Spinal cord (tissue), 9 donors: ENCODE measurements at regions not wholly inside any gene's neighbourhood (a gene's known extent, or its start where the extent isn't known, plus 50 kb on each side); places are given as distances from the start of the nearest gene placed in this dataset.
A peak's percentile ranks its signal among the peaks of the same experiment; 100 is the strongest.
"Not testable (repeated sequence)": the region's sequence is repeated elsewhere in the genome, so short reads cannot be mapped to it uniquely, and the experiment has no call there.

Source experiments
- DNase-seq, 6 donors: peaks; one replicate each; pipeline versions ENCODE4 v3.0.0 to v3.0.0-alpha.2; 2013 to 2015; ENCODE audit warnings: low spot score in 6 of 6, low read depth in 4 of 6
- H3K27ac ChIP-seq: one replicate; pipeline ENCODE4 v1.5.1; 2013; ENCODE audit warnings: low read depth, low read length, control low read depth
- H3K27me3 ChIP-seq: one replicate; pipeline ENCODE4 v1.6.1; 2013; ENCODE audit warnings: low read length; ENCODE audit not compliant: control insufficient read depth, insufficient read depth
- H3K36me3 ChIP-seq: one replicate; pipeline ENCODE4 v1.6.1; 2013; ENCODE audit warnings: low read length; ENCODE audit not compliant: control insufficient read depth, insufficient read depth
- H3K4me1 ChIP-seq: one replicate; pipeline ENCODE4 v1.6.1; 2013; ENCODE audit warnings: low read length; ENCODE audit not compliant: control insufficient read depth, insufficient read depth
- H3K4me3 ChIP-seq: one replicate; pipeline ENCODE4 v1.5.1; 2013; ENCODE audit warnings: low read depth, low read length, control low read depth
- H3K9me3 ChIP-seq: one replicate; pipeline ENCODE4 v1.6.1; 2013; ENCODE audit warnings: low read length; ENCODE audit not compliant: control insufficient read depth, insufficient read depth
- WGBS: methylation state at CpG from one replicate; pipeline ENCODE4 v1.1.5; 2013; ENCODE audit warnings: missing lambda C conversion rate; ENCODE audit not compliant: insufficient coverage; 5-methylcytosine and 5-hydroxymethylcytosine counted together
- donor health status: healthy.

- H3K36me3 ChIP-seq, H3K4me3 ChIP-seq, H3K27ac ChIP-seq, H3K27me3 ChIP-seq, H3K9me3 ChIP-seq, H3K4me1 ChIP-seq: not testable (repeated sequence)
- peak in 1 of 6 donors; percentile 29 for DNase-seq
- 73% methylated on average over 1 of the region's 1 CpG for WGBS
These were observed 453.9 kb downstream of the RPIA start for GRCh38 chr2:89145342-89145741.

GRCh38 chr2:89148256-89148655 is 456.8 kb downstream of the RPIA start:
- H3K9me3 ChIP-seq, H3K27ac ChIP-seq, H3K36me3 ChIP-seq, H3K4me3 ChIP-seq, H3K4me1 ChIP-seq, H3K27me3 ChIP-seq: not testable (repeated sequence)
- peak in 1 of 6 donors; percentile 3 for DNase-seq
- WGBS: no CpG with 5 or more reads among the region's 2 CpGs

- H3K36me3 ChIP-seq, H3K9me3 ChIP-seq, DNase-seq, H3K4me1 ChIP-seq, H3K4me3 ChIP-seq, H3K27me3 ChIP-seq, H3K27ac ChIP-seq: not testable (repeated sequence)
- WGBS: no CpG with 5 or more reads among the region's 1 CpG
These were observed 460.2 kb downstream of the RPIA start for GRCh38 chr2:89151699-89152098.

- not testable (repeated sequence) for H3K27ac ChIP-seq, H3K27me3 ChIP-seq, H3K4me1 ChIP-seq, H3K36me3 ChIP-seq, DNase-seq, H3K9me3 ChIP-seq, H3K4me3 ChIP-seq
These were observed 461.0 kb downstream of the RPIA start for GRCh38 chr2:89152501-89152900.

GRCh38 chr2:89153210-89153609 is 461.7 kb downstream of the RPIA start:
- 60% methylated on average over 1 of the region's 2 CpGs for WGBS
- not testable (repeated sequence) for DNase-seq, H3K9me3 ChIP-seq, H3K36me3 ChIP-seq, H3K27me3 ChIP-seq, H3K4me1 ChIP-seq, H3K27ac ChIP-seq, H3K4me3 ChIP-seq

- no CpG with 5 or more reads among the region's 2 CpGs for WGBS
- H3K27me3 ChIP-seq, H3K4me1 ChIP-seq, DNase-seq, H3K4me3 ChIP-seq, H3K27ac ChIP-seq, H3K9me3 ChIP-seq, H3K36me3 ChIP-seq: not testable (repeated sequence)
These were observed 462.8 kb downstream of the RPIA start for GRCh38 chr2:89154247-89154682.

GRCh38 chr2:89160306-89160705 is 468.8 kb downstream of the RPIA start:
- H3K27ac ChIP-seq, H3K9me3 ChIP-seq, H3K4me1 ChIP-seq, H3K27me3 ChIP-seq, H3K36me3 ChIP-seq, DNase-seq, H3K4me3 ChIP-seq: not testable (repeated sequence)
- WGBS: no CpG with 5 or more reads among the region's 9 CpGs

- not testable (repeated sequence) for H3K4me3 ChIP-seq, H3K36me3 ChIP-seq, H3K27me3 ChIP-seq, DNase-seq, H3K9me3 ChIP-seq, H3K27ac ChIP-seq, H3K4me1 ChIP-seq
- WGBS: no CpG with 5 or more reads among the region's 2 CpGs
These were observed 470.2 kb downstream of the RPIA start for GRCh38 chr2:89161626-89162025.

- not testable (repeated sequence) for H3K4me3 ChIP-seq, H3K4me1 ChIP-seq, DNase-seq, H3K36me3 ChIP-seq, H3K27ac ChIP-seq, H3K9me3 ChIP-seq, H3K27me3 ChIP-seq
- no CpG with 5 or more reads among the region's 4 CpGs for WGBS
These were observed 479.2 kb downstream of the RPIA start for GRCh38 chr2:89170506-89171173.

GRCh38 chr2:89171174-89171519 is 479.7 kb downstream of the RPIA start:
- not testable (repeated sequence) for H3K36me3 ChIP-seq, H3K4me1 ChIP-seq, DNase-seq, H3K4me3 ChIP-seq, H3K27ac ChIP-seq, H3K27me3 ChIP-seq, H3K9me3 ChIP-seq
- no CpG with 5 or more reads among the region's 1 CpG for WGBS
